HUES48 (cell line): ENCODE measurements at regions not wholly inside any gene's neighbourhood (a gene's known extent, or its start where the extent isn't known, plus 50 kb on each side); places are given as distances from the start of the nearest gene placed in this dataset.

Experiments used
- H3K27ac ChIP-seq: one replicate; pipeline ENCODE4 v1.7.0; 2013; ENCODE audit warnings: low read depth, low read length, inconsistent platforms
- H3K27me3 ChIP-seq: 2 replicates; pipeline ENCODE4 v1.6.1; 2013; ENCODE audit warnings: mild to moderate bottlenecking, low read length; ENCODE audit not compliant: control insufficient read depth, insufficient read depth
- H3K36me3 ChIP-seq: 2 replicates; pipeline ENCODE4 v1.6.1; 2013; ENCODE audit warnings: low read length; ENCODE audit not compliant: control insufficient read depth, insufficient read depth
- H3K4me1 ChIP-seq: 2 replicates; pipeline ENCODE4 v1.6.1; 2013; ENCODE audit warnings: mild to moderate bottlenecking, low read length; ENCODE audit not compliant: control insufficient read depth, insufficient read depth
- H3K4me3 ChIP-seq: 2 replicates; pipeline ENCODE4 v1.5.1; 2013; ENCODE audit warnings: mild to moderate bottlenecking, low read depth, low read length
- H3K9ac ChIP-seq: 2 replicates; pipeline ENCODE4 v1.6.1; 2013; ENCODE audit warnings: mild to moderate bottlenecking, low read depth, low read length, moderate library complexity
- H3K9me3 ChIP-seq: 2 replicates; pipeline ENCODE4 v1.6.1; 2013; ENCODE audit warnings: low read length; ENCODE audit not compliant: control insufficient read depth, insufficient read depth

- Histone ChIP-seq H3K27ac (no peak overlapping the region), H3K9me3 (no peaks in the 10 kb centered on the region), H3K27me3 (peaks cover 11% of the 10 kb centered on the region), H3K36me3 (no peaks in the 10 kb centered on the region), H3K9ac (no peak overlapping the region), H3K4me1 (peaks cover 27% of the 10 kb centered on the region), H3K4me3 (no peak overlapping the region; the same call in 1 of the 2 replicates)
Observed at GRCh38 chr3:11721479-11721878, 77.8 kb upstream of the VGLL4 start.

- peaks cover 11% of the 10 kb centered on the region for H3K27me3 ChIP-seq
- no peak overlapping the region for H3K27ac ChIP-seq
- no peak overlapping the region for H3K9ac ChIP-seq
Observed at GRCh38 chr3:11720917-11721411, 77.2 kb upstream of the VGLL4 start.

GRCh38 chr3:11720304-11720898, 76.7 kb upstream of the VGLL4 start:
- Histone ChIP-seq H3K4me3 (peak overlapping the region; percentile 70), H3K36me3 (no peaks in the 10 kb centered on the region), H3K4me1 (peaks cover 28% of the 10 kb centered on the region), H3K27me3 (peaks cover 11% of the 10 kb centered on the region), H3K9me3 (no peaks in the 10 kb centered on the region), H3K9ac (peak overlapping the region; percentile 54; the same call in 1 of the 2 replicates), H3K27ac (peak overlapping the region; percentile 2)

More at GRCh38 chr3:11720917-11721411, 77.2 kb upstream of the VGLL4 start:
- Histone ChIP-seq H3K4me1 (peaks cover 28% of the 10 kb centered on the region), H3K9me3 (no peaks in the 10 kb centered on the region), H3K4me3 (peak overlapping the region; percentile 70), H3K36me3 (no peaks in the 10 kb centered on the region)

- no peaks in the 10 kb centered on the region for H3K36me3 ChIP-seq
- H3K4me1 ChIP-seq: peaks cover 28% of the 10 kb centered on the region
- no peaks in the 10 kb centered on the region for H3K9me3 ChIP-seq
- peak overlapping the region; percentile 70 for H3K4me3 ChIP-seq
- H3K9ac ChIP-seq: peak overlapping the region; percentile 54; the same call in 1 of the 2 replicates
- H3K27me3 ChIP-seq: peaks cover 11% of the 10 kb centered on the region
- H3K27ac ChIP-seq: peak overlapping the region; percentile 63
Observed at GRCh38 chr3:11719406-11720303, 75.9 kb upstream of the VGLL4 start.

GRCh38 chr3:11718637-11719405, 75.1 kb upstream of the VGLL4 start:
- Histone ChIP-seq H3K4me3 (peak overlapping the region; percentile 70), H3K27me3 (peaks cover 11% of the 10 kb centered on the region), H3K36me3 (no peaks in the 10 kb centered on the region), H3K27ac (peak overlapping the region; percentile 63), H3K4me1 (peaks cover 28% of the 10 kb centered on the region), H3K9ac (no peak overlapping the region; the same call in 1 of the 2 replicates), H3K9me3 (no peaks in the 10 kb centered on the region)

GRCh38 chr3:11717768-11718636, 74.3 kb upstream of the VGLL4 start:
- no peak overlapping the region for H3K9ac ChIP-seq
- H3K36me3 ChIP-seq: no peaks in the 10 kb centered on the region
- H3K9me3 ChIP-seq: no peaks in the 10 kb centered on the region
- H3K27ac ChIP-seq: no peak overlapping the region
- H3K27me3 ChIP-seq: peaks cover 11% of the 10 kb centered on the region
- H3K4me3 ChIP-seq: peak overlapping the region; percentile 70
- peaks cover 32% of the 10 kb centered on the region for H3K4me1 ChIP-seq

- 0 out of 2 replicates have a peak overlapping the region, but pooled peaks have one; percentile 70 for H3K4me3 ChIP-seq
- H3K27ac ChIP-seq: no peak overlapping the region
- H3K9me3 ChIP-seq: no peaks in the 10 kb centered on the region
- H3K36me3 ChIP-seq: no peaks in the 10 kb centered on the region
- no peak overlapping the region for H3K9ac ChIP-seq
- peaks cover 32% of the 10 kb centered on the region for H3K4me1 ChIP-seq
- peaks cover 11% of the 10 kb centered on the region for H3K27me3 ChIP-seq
Observed at GRCh38 chr3:11717301-11717700, 73.6 kb upstream of the VGLL4 start.

GRCh38 chr3:11716573-11717290, 73.0 kb upstream of the VGLL4 start:
- Histone ChIP-seq H3K36me3 (no peaks in the 10 kb centered on the region), H3K9ac (no peak overlapping the region), H3K4me1 (peaks cover 28% of the 10 kb centered on the region), H3K27ac (peak overlapping the region; percentile 33), H3K9me3 (no peaks in the 10 kb centered on the region), H3K4me3 (no peak overlapping the region), H3K27me3 (peaks cover 8% of the 10 kb centered on the region)

- H3K36me3 ChIP-seq: no peaks in the 10 kb centered on the region
- H3K9me3 ChIP-seq: peaks cover 4% of the 10 kb centered on the region; the same call in 1 of the 2 replicates
- H3K4me1 ChIP-seq: peaks cover 17% of the 10 kb centered on the region
- H3K4me3 ChIP-seq: no peak overlapping the region
- no peak overlapping the region for H3K27ac ChIP-seq
- no peaks in the 10 kb centered on the region for H3K27me3 ChIP-seq
- no peak overlapping the region for H3K9ac ChIP-seq
Observed at GRCh38 chr3:11713171-11713570, 69.5 kb upstream of the VGLL4 start.
